Liver (tissue), 3 donors: ENCODE measurements at regions not wholly inside any gene's neighbourhood (a gene's known extent, or its start where the extent isn't known, plus 50 kb on each side); places are given as distances from the start of the nearest gene placed in this dataset.

Experiments
- EGR1 ChIP-seq, 2 donors: IDR thresholded peaks; 2 replicates each; pipeline ENCODE4 v1.6.1; 2016 to 2018; ENCODE audit warnings: antibody characterized with exemption in 2 of 2, low read depth in 2 of 2
- FOXA1 ChIP-seq: IDR thresholded peaks from 2 replicates; pipeline ENCODE4 v1.6.1; 2016; ENCODE audit warnings: antibody characterized with exemption
- GABPA ChIP-seq, 2 donors: IDR thresholded peaks in 1 of 2; conservative IDR thresholded peaks in 1 of 2; 2 replicates each; pipeline ENCODE4 v1.6.1; 2016; ENCODE audit warnings: antibody characterized with exemption in 2 of 2, mild to moderate bottlenecking in 1 of 2, moderate library complexity in 1 of 2
- RAD21 ChIP-seq, 2 donors: IDR thresholded peaks; 2 replicates each; pipeline ENCODE4 v1.6.1; 2016; ENCODE audit warnings: antibody characterized with exemption in 2 of 2, mild to moderate bottlenecking in 2 of 2
- TAF1 ChIP-seq: conservative IDR thresholded peaks from 2 replicates; pipeline ENCODE4 v1.6.1; 2016; ENCODE audit warnings: antibody characterized with exemption, mild to moderate bottlenecking
- YY1 ChIP-seq: IDR thresholded peaks from 2 replicates; pipeline ENCODE4 v1.6.1; 2016; ENCODE audit warnings: antibody characterized with exemption, mild to moderate bottlenecking
- TF ChIP-seq, protein P1 (sequence below): fragments of 150-350 bp; IDR thresholded peaks from 2 replicates; pipeline ENCODE4 v1.5.1; 2017; ENCODE audit warnings: improper control_type of control experiment, low read depth, low read length; ENCODE audit not compliant: missing input control
- donor health status: healthy.
- donor health status: healthy.

DNA sequence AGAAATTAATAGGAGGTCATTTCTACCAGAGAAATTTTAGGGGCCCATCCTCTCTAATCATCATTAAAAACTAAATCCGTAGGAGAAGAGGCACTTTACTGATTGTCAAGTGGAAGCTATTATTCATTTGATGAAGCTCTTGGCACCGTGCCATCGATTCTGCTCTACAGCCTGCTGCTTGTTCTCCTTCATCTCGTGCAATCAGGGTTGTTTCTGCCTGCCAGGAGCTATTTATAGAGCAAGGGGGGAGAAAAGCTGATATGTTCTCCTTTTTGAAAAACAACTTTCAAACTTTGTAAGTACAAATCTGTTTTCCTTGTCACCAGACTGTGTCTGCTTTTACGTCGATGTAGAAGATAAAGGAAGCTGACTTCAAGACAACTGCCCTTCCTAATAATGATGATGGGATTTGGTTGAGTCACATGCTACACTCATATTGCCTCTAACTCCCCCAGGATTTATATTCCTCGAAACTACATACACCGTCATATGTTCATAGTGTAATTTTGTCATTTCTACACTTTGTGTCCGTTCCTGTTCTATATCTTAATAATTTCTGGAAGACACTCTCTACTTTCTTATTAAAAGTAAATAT lies 169.6 kb upstream of the LHX8 start:
- TF ChIP-seq FOXA1 (no peak), RAD21 (IDR thresholded peaks at IDR 0.05) (no peak), EGR1 (IDR thresholded peaks at IDR 0.05; ENCODE audit: low read depth in 2 of 2) (no peak), GABPA (IDR thresholded peaks at IDR 0.05 in 1 of 2, conservative IDR thresholded peaks at IDR 0.05 in 1 of 2) (no peak), TAF1 (no peak), YY1 (no peak)
- TF ChIP-seq, protein P1, sequence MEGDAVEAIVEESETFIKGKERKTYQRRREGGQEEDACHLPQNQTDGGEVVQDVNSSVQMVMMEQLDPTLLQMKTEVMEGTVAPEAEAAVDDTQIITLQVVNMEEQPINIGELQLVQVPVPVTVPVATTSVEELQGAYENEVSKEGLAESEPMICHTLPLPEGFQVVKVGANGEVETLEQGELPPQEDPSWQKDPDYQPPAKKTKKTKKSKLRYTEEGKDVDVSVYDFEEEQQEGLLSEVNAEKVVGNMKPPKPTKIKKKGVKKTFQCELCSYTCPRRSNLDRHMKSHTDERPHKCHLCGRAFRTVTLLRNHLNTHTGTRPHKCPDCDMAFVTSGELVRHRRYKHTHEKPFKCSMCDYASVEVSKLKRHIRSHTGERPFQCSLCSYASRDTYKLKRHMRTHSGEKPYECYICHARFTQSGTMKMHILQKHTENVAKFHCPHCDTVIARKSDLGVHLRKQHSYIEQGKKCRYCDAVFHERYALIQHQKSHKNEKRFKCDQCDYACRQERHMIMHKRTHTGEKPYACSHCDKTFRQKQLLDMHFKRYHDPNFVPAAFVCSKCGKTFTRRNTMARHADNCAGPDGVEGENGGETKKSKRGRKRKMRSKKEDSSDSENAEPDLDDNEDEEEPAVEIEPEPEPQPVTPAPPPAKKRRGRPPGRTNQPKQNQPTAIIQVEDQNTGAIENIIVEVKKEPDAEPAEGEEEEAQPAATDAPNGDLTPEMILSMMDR, result no peak
